ENCODE measurements at regions not wholly inside any gene's neighbourhood (a gene's known extent, or its start where the extent isn't known, plus 50 kb on each side); places are given as distances from the start of the nearest gene placed in this dataset.

DNA sequence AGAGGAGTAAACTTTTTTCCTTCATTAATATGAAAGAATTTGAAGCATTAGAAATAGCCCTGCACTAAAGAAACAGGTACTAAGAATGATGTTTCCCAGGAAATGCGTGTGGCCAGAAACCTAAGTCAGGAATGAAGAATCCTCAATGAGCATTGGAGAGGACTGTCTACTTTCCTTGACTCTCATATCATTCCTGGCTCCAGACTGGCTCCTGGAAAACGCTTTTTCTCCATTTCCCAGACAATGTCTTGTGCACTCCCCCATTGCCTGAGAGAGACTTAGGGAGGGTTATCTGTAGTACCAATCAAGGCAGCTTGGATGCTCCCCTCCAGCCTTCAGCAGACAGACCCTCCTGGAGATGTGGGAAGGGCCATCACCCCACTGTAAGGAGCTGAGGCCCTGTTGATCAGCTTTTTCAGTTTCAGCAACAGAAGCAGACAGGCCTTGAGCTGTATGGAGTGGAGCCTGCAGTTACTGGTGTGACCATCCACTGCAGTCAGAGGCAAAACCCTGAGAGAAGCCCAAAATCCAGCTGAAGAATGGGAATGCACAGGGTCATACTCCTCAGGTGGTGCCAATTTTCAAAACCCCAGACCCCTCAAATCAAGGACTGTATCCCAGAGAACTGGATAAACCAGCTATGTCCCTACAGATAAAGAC is 127.3 kb upstream of the NT5E start (continued):
- TF ChIP-seq, protein P1, sequence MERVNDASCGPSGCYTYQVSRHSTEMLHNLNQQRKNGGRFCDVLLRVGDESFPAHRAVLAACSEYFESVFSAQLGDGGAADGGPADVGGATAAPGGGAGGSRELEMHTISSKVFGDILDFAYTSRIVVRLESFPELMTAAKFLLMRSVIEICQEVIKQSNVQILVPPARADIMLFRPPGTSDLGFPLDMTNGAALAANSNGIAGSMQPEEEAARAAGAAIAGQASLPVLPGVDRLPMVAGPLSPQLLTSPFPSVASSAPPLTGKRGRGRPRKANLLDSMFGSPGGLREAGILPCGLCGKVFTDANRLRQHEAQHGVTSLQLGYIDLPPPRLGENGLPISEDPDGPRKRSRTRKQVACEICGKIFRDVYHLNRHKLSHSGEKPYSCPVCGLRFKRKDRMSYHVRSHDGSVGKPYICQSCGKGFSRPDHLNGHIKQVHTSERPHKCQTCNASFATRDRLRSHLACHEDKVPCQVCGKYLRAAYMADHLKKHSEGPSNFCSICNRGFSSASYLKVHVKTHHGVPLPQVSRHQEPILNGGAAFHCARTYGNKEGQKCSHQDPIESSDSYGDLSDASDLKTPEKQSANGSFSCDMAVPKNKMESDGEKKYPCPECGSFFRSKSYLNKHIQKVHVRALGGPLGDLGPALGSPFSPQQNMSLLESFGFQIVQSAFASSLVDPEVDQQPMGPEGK (tag by site-specific recombination; IDR thresholded peaks at IDR 0.05): no peak
- TF ChIP-seq, protein P2, sequence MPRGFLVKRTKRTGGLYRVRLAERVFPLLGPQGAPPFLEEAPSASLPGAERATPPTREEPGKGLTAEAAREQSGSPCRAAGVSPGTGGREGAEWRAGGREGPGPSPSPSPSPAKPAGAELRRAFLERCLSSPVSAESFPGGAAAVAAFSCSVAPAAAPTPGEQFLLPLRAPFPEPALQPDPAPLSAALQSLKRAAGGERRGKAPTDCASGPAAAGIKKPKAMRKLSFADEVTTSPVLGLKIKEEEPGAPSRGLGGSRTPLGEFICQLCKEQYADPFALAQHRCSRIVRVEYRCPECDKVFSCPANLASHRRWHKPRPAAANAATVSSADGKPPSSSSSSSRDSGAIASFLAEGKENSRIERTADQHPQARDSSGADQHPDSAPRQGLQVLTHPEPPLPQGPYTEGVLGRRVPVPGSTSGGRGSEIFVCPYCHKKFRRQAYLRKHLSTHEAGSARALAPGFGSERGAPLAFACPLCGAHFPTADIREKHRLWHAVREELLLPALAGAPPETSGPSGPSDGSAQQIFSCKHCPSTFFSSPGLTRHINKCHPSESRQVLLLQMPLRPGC (tag by site-specific recombination; IDR thresholded peaks at IDR 0.05): no peak
- TF ChIP-seq ZNF2 (tag by site-specific recombination; IDR thresholded peaks at IDR 0.05) (no peak), ZNF791 (tag by site-specific recombination; IDR thresholded peaks at IDR 0.05) (no peak)
- TF ChIP-seq, protein P3, sequence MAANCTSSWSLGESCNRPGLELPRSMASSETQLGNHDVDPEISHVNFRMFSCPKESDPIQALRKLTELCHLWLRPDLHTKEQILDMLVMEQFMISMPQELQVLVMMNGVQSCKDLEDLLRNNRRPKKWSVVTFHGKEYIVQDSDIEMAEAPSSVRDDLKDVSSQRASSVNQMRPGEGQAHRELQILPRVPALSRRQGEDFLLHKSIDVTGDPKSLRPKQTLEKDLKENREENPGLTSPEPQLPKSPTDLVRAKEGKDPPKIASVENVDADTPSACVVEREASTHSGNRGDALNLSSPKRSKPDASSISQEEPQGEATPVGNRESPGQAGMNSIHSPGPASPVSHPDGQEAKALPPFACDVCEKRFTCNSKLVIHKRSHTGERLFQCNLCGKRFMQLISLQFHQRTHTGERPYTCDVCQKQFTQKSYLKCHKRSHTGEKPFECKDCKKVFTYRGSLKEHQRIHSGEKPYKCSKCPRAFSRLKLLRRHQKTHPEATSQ (tag by site-specific recombination; IDR thresholded peaks at IDR 0.05): no peak
- TF ChIP-seq, protein P4, sequence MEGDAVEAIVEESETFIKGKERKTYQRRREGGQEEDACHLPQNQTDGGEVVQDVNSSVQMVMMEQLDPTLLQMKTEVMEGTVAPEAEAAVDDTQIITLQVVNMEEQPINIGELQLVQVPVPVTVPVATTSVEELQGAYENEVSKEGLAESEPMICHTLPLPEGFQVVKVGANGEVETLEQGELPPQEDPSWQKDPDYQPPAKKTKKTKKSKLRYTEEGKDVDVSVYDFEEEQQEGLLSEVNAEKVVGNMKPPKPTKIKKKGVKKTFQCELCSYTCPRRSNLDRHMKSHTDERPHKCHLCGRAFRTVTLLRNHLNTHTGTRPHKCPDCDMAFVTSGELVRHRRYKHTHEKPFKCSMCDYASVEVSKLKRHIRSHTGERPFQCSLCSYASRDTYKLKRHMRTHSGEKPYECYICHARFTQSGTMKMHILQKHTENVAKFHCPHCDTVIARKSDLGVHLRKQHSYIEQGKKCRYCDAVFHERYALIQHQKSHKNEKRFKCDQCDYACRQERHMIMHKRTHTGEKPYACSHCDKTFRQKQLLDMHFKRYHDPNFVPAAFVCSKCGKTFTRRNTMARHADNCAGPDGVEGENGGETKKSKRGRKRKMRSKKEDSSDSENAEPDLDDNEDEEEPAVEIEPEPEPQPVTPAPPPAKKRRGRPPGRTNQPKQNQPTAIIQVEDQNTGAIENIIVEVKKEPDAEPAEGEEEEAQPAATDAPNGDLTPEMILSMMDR (tag by site-specific recombination; IDR thresholded peaks at IDR 0.05): no peak

DNA sequence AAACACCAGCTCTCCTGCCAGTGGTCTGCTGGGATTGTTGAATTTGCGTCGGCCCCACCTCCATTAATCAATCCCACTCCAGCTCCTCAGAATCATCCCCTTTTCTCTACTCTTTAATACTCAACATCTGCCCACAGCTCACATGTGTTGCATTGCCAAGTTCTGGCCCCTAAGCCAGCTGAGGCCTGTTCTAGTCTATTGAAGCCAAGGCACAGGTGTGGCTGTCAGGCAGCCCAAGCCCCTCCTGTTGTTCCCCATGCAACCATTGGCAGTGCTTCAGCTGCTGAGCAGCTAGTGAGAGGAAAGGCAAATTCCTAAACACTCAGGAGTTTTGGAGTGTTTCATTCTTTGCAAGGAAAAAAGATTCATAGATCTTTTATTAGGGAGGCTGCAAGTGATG is 128.0 kb upstream of the NT5E start:
- no peak for TF ChIP-seq ZNF366 (tag by site-specific recombination; conservative IDR thresholded peaks at IDR 0.05)
- TF ChIP-seq, protein P5, sequence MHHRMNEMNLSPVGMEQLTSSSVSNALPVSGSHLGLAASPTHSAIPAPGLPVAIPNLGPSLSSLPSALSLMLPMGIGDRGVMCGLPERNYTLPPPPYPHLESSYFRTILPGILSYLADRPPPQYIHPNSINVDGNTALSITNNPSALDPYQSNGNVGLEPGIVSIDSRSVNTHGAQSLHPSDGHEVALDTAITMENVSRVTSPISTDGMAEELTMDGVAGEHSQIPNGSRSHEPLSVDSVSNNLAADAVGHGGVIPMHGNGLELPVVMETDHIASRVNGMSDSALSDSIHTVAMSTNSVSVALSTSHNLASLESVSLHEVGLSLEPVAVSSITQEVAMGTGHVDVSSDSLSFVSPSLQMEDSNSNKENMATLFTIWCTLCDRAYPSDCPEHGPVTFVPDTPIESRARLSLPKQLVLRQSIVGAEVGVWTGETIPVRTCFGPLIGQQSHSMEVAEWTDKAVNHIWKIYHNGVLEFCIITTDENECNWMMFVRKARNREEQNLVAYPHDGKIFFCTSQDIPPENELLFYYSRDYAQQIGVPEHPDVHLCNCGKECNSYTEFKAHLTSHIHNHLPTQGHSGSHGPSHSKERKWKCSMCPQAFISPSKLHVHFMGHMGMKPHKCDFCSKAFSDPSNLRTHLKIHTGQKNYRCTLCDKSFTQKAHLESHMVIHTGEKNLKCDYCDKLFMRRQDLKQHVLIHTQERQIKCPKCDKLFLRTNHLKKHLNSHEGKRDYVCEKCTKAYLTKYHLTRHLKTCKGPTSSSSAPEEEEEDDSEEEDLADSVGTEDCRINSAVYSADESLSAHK (tag by site-specific recombination; IDR thresholded peaks at IDR 0.05): no peak
- TF ChIP-seq ZNF132 (tag by site-specific recombination; IDR thresholded peaks at IDR 0.05; ENCODE audit: borderline replicate concordance): no peak
- TF ChIP-seq ZNF768 (tag by site-specific recombination; IDR thresholded peaks at IDR 0.05): no peak
- TF ChIP-seq ZNF112 (tag by site-specific recombination; IDR thresholded peaks at IDR 0.05): no peak
- TF ChIP-seq ZNF324 (tag by site-specific recombination; IDR thresholded peaks at IDR 0.05): no peak
- TF ChIP-seq ZNF658 (tag by site-specific recombination; IDR thresholded peaks at IDR 0.05): no peak
- TF ChIP-seq YY1 (tag by site-specific recombination; IDR thresholded peaks at IDR 0.05): no peak
- no peak for TF ChIP-seq ZNF571 (tag by site-specific recombination; IDR thresholded peaks at IDR 0.05)
- TF ChIP-seq ZNF777 (tag by site-specific recombination; IDR thresholded peaks at IDR 0.05; ENCODE audit: borderline replicate concordance): no peak
- TF ChIP-seq ZNF501 (tag by site-specific recombination; IDR thresholded peaks at IDR 0.05): no peak
- no peak for TF ChIP-seq SP2 (tag by site-specific recombination; IDR thresholded peaks at IDR 0.05)
- POLR2A ChIA-PET: no interaction called here
- H3K4me3 ChIP-seq (ENCODE audit: low read depth, low read length): no peak overlapping the region
- CTCF ChIA-PET: interaction anchor here (0.6 to 2.3 kb wide), 7 partner anchors 57 to 1707 kb away, joined by 3 to 9 read pairs (median 8); no protein-coding TSS in a partner anchor
- no peak overlapping the region for H3K27ac ChIP-seq (ENCODE audit: extremely low read depth, low read depth, low read length)
- no peaks in the 10 kb centered on the region for H3K4me1 ChIP-seq (ENCODE audit: control insufficient read depth, insufficient read depth, low read length)
- no peaks in the 10 kb centered on the region for H3K36me3 ChIP-seq (ENCODE audit: control insufficient read depth in 2 of 2, insufficient read depth in 1 of 2, low read length in 2 of 2)
- H3K9me3 ChIP-seq (ENCODE audit: control insufficient read depth, insufficient read depth, low read depth, low read length): no peaks in the 10 kb centered on the region
